ENCODE measurements at regions not wholly inside any gene's neighbourhood (a gene's known extent, or its start where the extent isn't known, plus 50 kb on each side); places are given as distances from the start of the nearest gene placed in this dataset.

DNA sequence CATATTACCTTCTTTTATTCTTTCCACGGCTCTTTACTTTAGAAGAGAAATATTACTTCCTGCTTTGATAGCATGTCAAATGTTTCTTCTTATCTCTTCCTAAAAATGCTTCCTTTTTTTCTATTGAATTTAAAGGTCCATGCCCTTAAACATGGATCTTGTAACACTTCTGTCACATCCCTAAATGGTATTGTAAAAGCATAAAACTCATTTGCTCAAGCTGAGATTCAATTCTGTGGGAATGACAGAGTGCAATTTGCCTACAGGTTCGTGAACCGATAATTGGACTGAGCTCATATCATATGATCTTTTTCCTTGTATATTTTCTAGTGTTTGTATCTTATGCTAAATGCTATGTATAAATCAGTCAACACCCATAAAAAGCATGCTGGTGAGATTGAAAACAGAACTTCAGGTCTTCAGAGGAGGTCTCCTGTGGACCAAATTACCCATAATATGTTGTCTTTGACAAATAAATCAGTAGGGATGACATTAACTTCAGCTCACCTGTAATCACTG lies 429.3 kb downstream of the TMEM232 start:
- TF ChIP-seq POLR2A (IDR thresholded peaks at IDR 0.05; ENCODE audit: low read length): no peak
- TF ChIP-seq GATA1 (IDR thresholded peaks at IDR 0.05; ENCODE audit: low read depth, low read length): no peak
